ENCODE measurements at regions not wholly inside any gene's neighbourhood (a gene's known extent, or its start where the extent isn't known, plus 50 kb on each side); places are given as distances from the start of the nearest gene placed in this dataset.

DNA sequence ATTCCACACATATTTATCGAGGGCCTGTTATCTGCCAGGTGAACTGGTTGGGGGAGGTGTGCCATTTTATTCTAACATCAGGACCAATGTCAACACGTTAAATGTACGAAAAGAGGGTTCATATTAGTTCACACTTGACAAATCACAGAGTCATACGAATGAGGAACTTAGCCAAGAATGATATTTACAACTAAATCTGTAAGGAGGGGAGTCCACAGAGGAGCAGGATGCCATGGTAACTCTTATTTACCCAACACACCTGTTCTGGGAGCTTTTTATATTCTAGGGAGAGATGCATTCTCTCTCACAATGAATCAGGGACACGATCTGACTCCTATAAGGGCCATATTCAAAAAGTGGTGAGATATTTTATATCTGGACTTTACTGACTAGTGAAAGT lies 144.1 kb downstream of the CDC42EP3 start:
- Mint-ChIP-seq H3K4me1 (no peaks in the 10 kb centered on the region), H3K4me3 (no peak overlapping the region), H3K36me3 (no peaks in the 10 kb centered on the region), H3K27me3 (ENCODE audit: low read depth) (no peaks in the 10 kb centered on the region), H3K9me3 (0 out of 2 replicates have a peak, but pooled peaks cover 3% of the 10 kb centered on the region), H3K27ac (no peak overlapping the region)
- no peak for DNase-seq (ENCODE audit: low spot score)
- ATAC-seq = no peak
- TF ChIP-seq, protein P1, sequence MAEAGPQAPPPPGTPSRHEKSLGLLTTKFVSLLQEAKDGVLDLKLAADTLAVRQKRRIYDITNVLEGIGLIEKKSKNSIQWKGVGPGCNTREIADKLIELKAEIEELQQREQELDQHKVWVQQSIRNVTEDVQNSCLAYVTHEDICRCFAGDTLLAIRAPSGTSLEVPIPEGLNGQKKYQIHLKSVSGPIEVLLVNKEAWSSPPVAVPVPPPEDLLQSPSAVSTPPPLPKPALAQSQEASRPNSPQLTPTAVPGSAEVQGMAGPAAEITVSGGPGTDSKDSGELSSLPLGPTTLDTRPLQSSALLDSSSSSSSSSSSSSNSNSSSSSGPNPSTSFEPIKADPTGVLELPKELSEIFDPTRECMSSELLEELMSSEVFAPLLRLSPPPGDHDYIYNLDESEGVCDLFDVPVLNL (CRISPR knock-in tag; IDR thresholded peaks at IDR 0.05; ENCODE audit: borderline replicate concordance, low read depth) = no peak
- no peak for TF ChIP-seq IRF2 (CRISPR knock-in tag; IDR thresholded peaks at IDR 0.05; ENCODE audit: borderline replicate concordance, low read depth)
- TF ChIP-seq ETV6 (CRISPR knock-in tag; IDR thresholded peaks at IDR 0.05) = no peak
- TF ChIP-seq, protein P2, sequence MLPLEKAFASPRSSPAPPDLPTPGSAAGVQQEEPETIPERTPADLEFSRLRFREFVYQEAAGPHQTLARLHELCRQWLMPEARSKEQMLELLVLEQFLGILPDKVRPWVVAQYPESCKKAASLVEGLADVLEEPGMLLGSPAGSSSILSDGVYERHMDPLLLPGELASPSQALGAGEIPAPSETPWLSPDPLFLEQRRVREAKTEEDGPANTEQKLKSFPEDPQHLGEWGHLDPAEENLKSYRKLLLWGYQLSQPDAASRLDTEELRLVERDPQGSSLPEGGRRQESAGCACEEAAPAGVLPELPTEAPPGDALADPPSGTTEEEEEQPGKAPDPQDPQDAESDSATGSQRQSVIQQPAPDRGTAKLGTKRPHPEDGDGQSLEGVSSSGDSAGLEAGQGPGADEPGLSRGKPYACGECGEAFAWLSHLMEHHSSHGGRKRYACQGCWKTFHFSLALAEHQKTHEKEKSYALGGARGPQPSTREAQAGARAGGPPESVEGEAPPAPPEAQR (CRISPR knock-in tag; IDR thresholded peaks at IDR 0.05) = no peak
- TF ChIP-seq ZNF317 (CRISPR knock-in tag; IDR thresholded peaks at IDR 0.05; ENCODE audit: borderline replicate concordance, low read depth) = no peak
- TF ChIP-seq PRRX2 (CRISPR knock-in tag; IDR thresholded peaks at IDR 0.05) = no peak
- no peak for TF ChIP-seq TEAD4 (CRISPR knock-in tag; IDR thresholded peaks at IDR 0.05)
- no peak for TF ChIP-seq TP53 (CRISPR knock-in tag; IDR thresholded peaks at IDR 0.05)
- TF ChIP-seq, protein P3, sequence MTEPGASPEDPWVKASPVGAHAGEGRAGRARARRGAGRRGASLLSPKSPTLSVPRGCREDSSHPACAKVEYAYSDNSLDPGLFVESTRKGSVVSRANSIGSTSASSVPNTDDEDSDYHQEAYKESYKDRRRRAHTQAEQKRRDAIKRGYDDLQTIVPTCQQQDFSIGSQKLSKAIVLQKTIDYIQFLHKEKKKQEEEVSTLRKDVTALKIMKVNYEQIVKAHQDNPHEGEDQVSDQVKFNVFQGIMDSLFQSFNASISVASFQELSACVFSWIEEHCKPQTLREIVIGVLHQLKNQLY (CRISPR knock-in tag; IDR thresholded peaks at IDR 0.05) = no peak
- no peak for TF ChIP-seq JAZF1 (CRISPR knock-in tag; IDR thresholded peaks at IDR 0.05)
- TF ChIP-seq, protein P4, sequence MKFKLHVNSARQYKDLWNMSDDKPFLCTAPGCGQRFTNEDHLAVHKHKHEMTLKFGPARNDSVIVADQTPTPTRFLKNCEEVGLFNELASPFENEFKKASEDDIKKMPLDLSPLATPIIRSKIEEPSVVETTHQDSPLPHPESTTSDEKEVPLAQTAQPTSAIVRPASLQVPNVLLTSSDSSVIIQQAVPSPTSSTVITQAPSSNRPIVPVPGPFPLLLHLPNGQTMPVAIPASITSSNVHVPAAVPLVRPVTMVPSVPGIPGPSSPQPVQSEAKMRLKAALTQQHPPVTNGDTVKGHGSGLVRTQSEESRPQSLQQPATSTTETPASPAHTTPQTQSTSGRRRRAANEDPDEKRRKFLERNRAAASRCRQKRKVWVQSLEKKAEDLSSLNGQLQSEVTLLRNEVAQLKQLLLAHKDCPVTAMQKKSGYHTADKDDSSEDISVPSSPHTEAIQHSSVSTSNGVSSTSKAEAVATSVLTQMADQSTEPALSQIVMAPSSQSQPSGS (CRISPR knock-in tag; IDR thresholded peaks at IDR 0.05; ENCODE audit: borderline replicate concordance, low read depth) = no peak
- TF ChIP-seq CREB1 (CRISPR knock-in tag; IDR thresholded peaks at IDR 0.05) = no peak
- TF ChIP-seq, protein P5, sequence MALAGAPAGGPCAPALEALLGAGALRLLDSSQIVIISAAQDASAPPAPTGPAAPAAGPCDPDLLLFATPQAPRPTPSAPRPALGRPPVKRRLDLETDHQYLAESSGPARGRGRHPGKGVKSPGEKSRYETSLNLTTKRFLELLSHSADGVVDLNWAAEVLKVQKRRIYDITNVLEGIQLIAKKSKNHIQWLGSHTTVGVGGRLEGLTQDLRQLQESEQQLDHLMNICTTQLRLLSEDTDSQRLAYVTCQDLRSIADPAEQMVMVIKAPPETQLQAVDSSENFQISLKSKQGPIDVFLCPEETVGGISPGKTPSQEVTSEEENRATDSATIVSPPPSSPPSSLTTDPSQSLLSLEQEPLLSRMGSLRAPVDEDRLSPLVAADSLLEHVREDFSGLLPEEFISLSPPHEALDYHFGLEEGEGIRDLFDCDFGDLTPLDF (CRISPR knock-in tag; IDR thresholded peaks at IDR 0.05) = no peak
- ChIA-PET POLR2A (interaction anchor here (0.7 kb wide), 1 partner anchor 359 kb away, joined by 7 read pairs; no protein-coding TSS in a partner anchor), CTCF (no interaction called here)

DNA sequence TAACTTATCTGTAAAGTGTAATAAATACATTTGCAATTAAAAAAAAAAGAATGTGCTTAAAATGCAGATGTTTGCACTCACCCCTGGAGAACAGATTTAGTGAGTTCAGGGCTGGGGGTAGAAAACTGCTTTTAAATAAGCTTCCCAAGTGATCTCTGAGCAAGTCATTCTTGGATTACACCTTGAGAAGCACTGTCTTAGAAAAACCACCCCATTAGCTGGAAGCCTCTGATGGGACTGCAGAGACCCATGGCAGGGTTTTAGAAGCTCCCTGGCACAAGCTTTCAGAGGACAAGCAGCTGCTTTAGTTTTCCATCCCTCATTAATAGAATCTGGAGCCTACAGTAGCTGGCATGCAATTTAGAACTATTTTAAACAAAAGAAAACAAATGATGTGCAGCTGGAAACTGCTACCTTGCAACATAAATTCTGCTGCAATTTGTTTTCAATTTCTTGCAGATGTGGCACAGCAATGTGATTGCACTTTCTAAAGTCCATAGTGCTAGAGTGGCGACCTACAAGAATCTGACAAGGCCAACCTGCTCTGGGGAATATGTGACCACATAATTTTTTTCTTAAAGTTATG lies 141.5 kb downstream of the CDC42EP3 start:
- no peak overlapping the region for H3K4me3 Mint-ChIP-seq
- POLR2A ChIA-PET = interaction anchor here (0.5 to 1.0 kb wide), 2 partner anchors 78 to 133 kb away, joined by 3 to 4 read pairs; no protein-coding TSS in a partner anchor
- 0 out of 2 replicates have a peak, but pooled peaks cover 3% of the 10 kb centered on the region for H3K9me3 Mint-ChIP-seq
- CTCF ChIA-PET = interaction anchor here (0.6 to 0.7 kb wide), 2 partner anchors 116 to 134 kb away, joined by 3 to 5 read pairs; no protein-coding TSS in a partner anchor
- no peak for TF ChIP-seq JAZF1 (CRISPR knock-in tag; IDR thresholded peaks at IDR 0.05)
- TF ChIP-seq, protein P6, sequence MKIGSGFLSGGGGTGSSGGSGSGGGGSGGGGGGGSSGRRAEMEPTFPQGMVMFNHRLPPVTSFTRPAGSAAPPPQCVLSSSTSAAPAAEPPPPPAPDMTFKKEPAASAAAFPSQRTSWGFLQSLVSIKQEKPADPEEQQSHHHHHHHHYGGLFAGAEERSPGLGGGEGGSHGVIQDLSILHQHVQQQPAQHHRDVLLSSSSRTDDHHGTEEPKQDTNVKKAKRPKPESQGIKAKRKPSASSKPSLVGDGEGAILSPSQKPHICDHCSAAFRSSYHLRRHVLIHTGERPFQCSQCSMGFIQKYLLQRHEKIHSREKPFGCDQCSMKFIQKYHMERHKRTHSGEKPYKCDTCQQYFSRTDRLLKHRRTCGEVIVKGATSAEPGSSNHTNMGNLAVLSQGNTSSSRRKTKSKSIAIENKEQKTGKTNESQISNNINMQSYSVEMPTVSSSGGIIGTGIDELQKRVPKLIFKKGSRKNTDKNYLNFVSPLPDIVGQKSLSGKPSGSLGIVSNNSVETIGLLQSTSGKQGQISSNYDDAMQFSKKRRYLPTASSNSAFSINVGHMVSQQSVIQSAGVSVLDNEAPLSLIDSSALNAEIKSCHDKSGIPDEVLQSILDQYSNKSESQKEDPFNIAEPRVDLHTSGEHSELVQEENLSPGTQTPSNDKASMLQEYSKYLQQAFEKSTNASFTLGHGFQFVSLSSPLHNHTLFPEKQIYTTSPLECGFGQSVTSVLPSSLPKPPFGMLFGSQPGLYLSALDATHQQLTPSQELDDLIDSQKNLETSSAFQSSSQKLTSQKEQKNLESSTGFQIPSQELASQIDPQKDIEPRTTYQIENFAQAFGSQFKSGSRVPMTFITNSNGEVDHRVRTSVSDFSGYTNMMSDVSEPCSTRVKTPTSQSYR (CRISPR knock-in tag; IDR thresholded peaks at IDR 0.05) = no peak
- TF ChIP-seq ZNF138 (CRISPR knock-in tag; conservative IDR thresholded peaks at IDR 0.05) = no peak
- TF ChIP-seq, protein P7, sequence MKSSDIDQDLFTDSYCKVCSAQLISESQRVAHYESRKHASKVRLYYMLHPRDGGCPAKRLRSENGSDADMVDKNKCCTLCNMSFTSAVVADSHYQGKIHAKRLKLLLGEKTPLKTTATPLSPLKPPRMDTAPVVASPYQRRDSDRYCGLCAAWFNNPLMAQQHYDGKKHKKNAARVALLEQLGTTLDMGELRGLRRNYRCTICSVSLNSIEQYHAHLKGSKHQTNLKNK (CRISPR knock-in tag; IDR thresholded peaks at IDR 0.05) = no peak
- TF ChIP-seq TP53 (CRISPR knock-in tag; IDR thresholded peaks at IDR 0.05) = no peak
- no peaks in the 10 kb centered on the region; the same call in 1 of the 2 replicates for H3K4me1 Mint-ChIP-seq
- ATAC-seq (no peak), DNase-seq (ENCODE audit: low spot score) (no peak)
- no peaks in the 10 kb centered on the region for H3K36me3 Mint-ChIP-seq
- no peaks in the 10 kb centered on the region; the same call in 1 of the 2 replicates for H3K27me3 Mint-ChIP-seq (ENCODE audit: low read depth)
- no peak overlapping the region for H3K27ac Mint-ChIP-seq

All from WTC11 (cell line).